ENCODE measurements at regions not wholly inside any gene's neighbourhood (a gene's known extent, or its start where the extent isn't known, plus 50 kb on each side); places are given as distances from the start of the nearest gene placed in this dataset.

GRCh38 chr18:25819746-25820363 is 270.6 kb downstream of the SS18 start:
- Mint-ChIP-seq H3K36me3 (ENCODE audit: low read depth) (no peaks in the 10 kb centered on the region), H3K9me3 (no peaks in the 10 kb centered on the region), H3K4me1 (ENCODE audit: low read depth) (peaks cover 5% of the 10 kb centered on the region), H3K4me3 (ENCODE audit: low read depth) (no peak overlapping the region), H3K27ac (no peak overlapping the region), H3K27me3 (ENCODE audit: low read depth) (no peaks in the 10 kb centered on the region)
- no peak for DNase-seq (ENCODE audit: low spot score)
- intact Hi-C loops (cut with micrococcal nuclease), result no loop called here

- H3K36me3 Mint-ChIP-seq (ENCODE audit: low read depth), result no peaks in the 10 kb centered on the region
- H3K4me1 Mint-ChIP-seq (ENCODE audit: low read depth), result peaks cover 5% of the 10 kb centered on the region
- no peaks in the 10 kb centered on the region for H3K9me3 Mint-ChIP-seq
- no peak overlapping the region for H3K27ac Mint-ChIP-seq
- H3K27me3 Mint-ChIP-seq (ENCODE audit: low read depth), result no peaks in the 10 kb centered on the region
- DNase-seq (ENCODE audit: low spot score), result no peak
- no peak overlapping the region for H3K4me3 Mint-ChIP-seq (ENCODE audit: low read depth)
- intact Hi-C loops (cut with micrococcal nuclease), result no loop called here
Measured at GRCh38 chr18:25818505-25818904, 271.9 kb downstream of the SS18 start.

- Mint-ChIP-seq H3K36me3 (ENCODE audit: low read depth) (no peaks in the 10 kb centered on the region), H3K4me3 (ENCODE audit: low read depth) (no peak overlapping the region), H3K27me3 (ENCODE audit: low read depth) (no peaks in the 10 kb centered on the region), H3K27ac (no peak overlapping the region), H3K4me1 (ENCODE audit: low read depth) (peaks cover 5% of the 10 kb centered on the region), H3K9me3 (no peaks in the 10 kb centered on the region)
- DNase-seq (ENCODE audit: low spot score), result no peak
- intact Hi-C loops (cut with micrococcal nuclease), result no loop called here
Measured at GRCh38 chr18:25817546-25818237, 272.7 kb downstream of the SS18 start.

GRCh38 chr18:25815659-25816058 is 274.8 kb downstream of the SS18 start:
- no peaks in the 10 kb centered on the region for H3K36me3 Mint-ChIP-seq (ENCODE audit: low read depth)
- no peaks in the 10 kb centered on the region for H3K9me3 Mint-ChIP-seq
- no peak for DNase-seq (ENCODE audit: low spot score)
- no peak overlapping the region for H3K27ac Mint-ChIP-seq
- peaks cover 5% of the 10 kb centered on the region for H3K4me1 Mint-ChIP-seq (ENCODE audit: low read depth)
- no peaks in the 10 kb centered on the region for H3K27me3 Mint-ChIP-seq (ENCODE audit: low read depth)
- H3K4me3 Mint-ChIP-seq (ENCODE audit: low read depth), result no peak overlapping the region
- intact Hi-C loops (cut with micrococcal nuclease), result no loop called here

GRCh38 chr18:25814841-25815458 is 275.5 kb downstream of the SS18 start:
- H3K9me3 Mint-ChIP-seq, result no peaks in the 10 kb centered on the region
- H3K4me3 Mint-ChIP-seq (ENCODE audit: low read depth), result no peak overlapping the region
- no peaks in the 10 kb centered on the region for H3K36me3 Mint-ChIP-seq (ENCODE audit: low read depth)
- peaks cover 5% of the 10 kb centered on the region for H3K4me1 Mint-ChIP-seq (ENCODE audit: low read depth)
- no peak overlapping the region for H3K27ac Mint-ChIP-seq
- intact Hi-C loops (cut with micrococcal nuclease), result no loop called here
- no peak for DNase-seq (ENCODE audit: low spot score)
- no peaks in the 10 kb centered on the region for H3K27me3 Mint-ChIP-seq (ENCODE audit: low read depth)

- H3K4me3 Mint-ChIP-seq (ENCODE audit: low read depth), result no peak overlapping the region
- no peaks in the 10 kb centered on the region for H3K27me3 Mint-ChIP-seq (ENCODE audit: low read depth)
- peaks cover 5% of the 10 kb centered on the region for H3K4me1 Mint-ChIP-seq (ENCODE audit: low read depth)
- no peaks in the 10 kb centered on the region for H3K9me3 Mint-ChIP-seq
- no peak overlapping the region for H3K27ac Mint-ChIP-seq
- DNase-seq (ENCODE audit: low spot score), result no peak
- H3K36me3 Mint-ChIP-seq (ENCODE audit: low read depth), result no peaks in the 10 kb centered on the region
- intact Hi-C loops (cut with micrococcal nuclease), result no loop called here
Measured at GRCh38 chr18:25813110-25813509, 277.3 kb downstream of the SS18 start.

- H3K4me3 Mint-ChIP-seq (ENCODE audit: low read depth), result no peak overlapping the region
- peaks cover 5% of the 10 kb centered on the region for H3K4me1 Mint-ChIP-seq (ENCODE audit: low read depth)
- intact Hi-C loops (cut with micrococcal nuclease), result no loop called here
- DNase-seq (ENCODE audit: low spot score), result no peak
- no peaks in the 10 kb centered on the region for H3K9me3 Mint-ChIP-seq
- H3K36me3 Mint-ChIP-seq (ENCODE audit: low read depth), result no peaks in the 10 kb centered on the region
- H3K27ac Mint-ChIP-seq, result no peak overlapping the region
- H3K27me3 Mint-ChIP-seq (ENCODE audit: low read depth), result no peaks in the 10 kb centered on the region
Measured at GRCh38 chr18:25810736-25811135, 279.7 kb downstream of the SS18 start.

GRCh38 chr18:25805939-25806338 is 284.5 kb downstream of the SS18 start:
- Mint-ChIP-seq H3K4me3 (ENCODE audit: low read depth) (no peak overlapping the region), H3K27me3 (ENCODE audit: low read depth) (no peaks in the 10 kb centered on the region), H3K9me3 (no peaks in the 10 kb centered on the region), H3K27ac (no peak overlapping the region), H3K36me3 (ENCODE audit: low read depth) (no peaks in the 10 kb centered on the region), H3K4me1 (ENCODE audit: low read depth) (no peaks in the 10 kb centered on the region)
- no peak for DNase-seq (ENCODE audit: low spot score)
- intact Hi-C loops (cut with micrococcal nuclease), result no loop called here

GRCh38 chr18:25805323-25805722 is 285.1 kb downstream of the SS18 start:
- no peaks in the 10 kb centered on the region for H3K36me3 Mint-ChIP-seq (ENCODE audit: low read depth)

GRCh38 chr18:25799231-25799630 is 291.2 kb downstream of the SS18 start:
- no peak for DNase-seq (ENCODE audit: low spot score)
- H3K4me1 Mint-ChIP-seq (ENCODE audit: low read depth), result no peaks in the 10 kb centered on the region
- H3K27me3 Mint-ChIP-seq (ENCODE audit: low read depth), result no peaks in the 10 kb centered on the region
- no peaks in the 10 kb centered on the region for H3K36me3 Mint-ChIP-seq (ENCODE audit: low read depth)
- no peak overlapping the region for H3K4me3 Mint-ChIP-seq (ENCODE audit: low read depth)
- no peak overlapping the region for H3K27ac Mint-ChIP-seq
- intact Hi-C loops (cut with micrococcal nuclease), result no loop called here
- peaks cover 3% of the 10 kb centered on the region for H3K9me3 Mint-ChIP-seq

More at GRCh38 chr18:25805323-25805722, 285.1 kb downstream of the SS18 start:
- H3K27ac Mint-ChIP-seq, result no peak overlapping the region
- H3K27me3 Mint-ChIP-seq (ENCODE audit: low read depth), result no peaks in the 10 kb centered on the region
- H3K9me3 Mint-ChIP-seq, result peaks cover 3% of the 10 kb centered on the region
- no peak overlapping the region for H3K4me3 Mint-ChIP-seq (ENCODE audit: low read depth)
- H3K4me1 Mint-ChIP-seq (ENCODE audit: low read depth), result no peaks in the 10 kb centered on the region
- DNase-seq (ENCODE audit: low spot score), result no peak
- intact Hi-C loops (cut with micrococcal nuclease), result no loop called here

- Mint-ChIP-seq H3K27ac (no peak overlapping the region), H3K27me3 (ENCODE audit: low read depth) (no peaks in the 10 kb centered on the region), H3K4me3 (ENCODE audit: low read depth) (no peak overlapping the region), H3K4me1 (ENCODE audit: low read depth) (no peaks in the 10 kb centered on the region), H3K9me3 (peaks cover 3% of the 10 kb centered on the region), H3K36me3 (ENCODE audit: low read depth) (no peaks in the 10 kb centered on the region)
- no peak for DNase-seq (ENCODE audit: low spot score)
- intact Hi-C loops (cut with micrococcal nuclease), result no loop called here
Measured at GRCh38 chr18:25798046-25798445, 292.4 kb downstream of the SS18 start.

GRCh38 chr18:25795213-25795612 is 295.2 kb downstream of the SS18 start:
- H3K4me3 Mint-ChIP-seq (ENCODE audit: low read depth), result no peak overlapping the region
- no peaks in the 10 kb centered on the region for H3K9me3 Mint-ChIP-seq
- H3K27me3 Mint-ChIP-seq (ENCODE audit: low read depth), result no peaks in the 10 kb centered on the region
- H3K4me1 Mint-ChIP-seq (ENCODE audit: low read depth), result no peaks in the 10 kb centered on the region
- H3K36me3 Mint-ChIP-seq (ENCODE audit: low read depth), result no peaks in the 10 kb centered on the region
- no peak for DNase-seq (ENCODE audit: low spot score)
- H3K27ac Mint-ChIP-seq, result no peak overlapping the region
- intact Hi-C loops (cut with micrococcal nuclease), result no loop called here

GRCh38 chr18:25787276-25787675 is 303.1 kb downstream of the SS18 start:
- intact Hi-C loops (cut with micrococcal nuclease), result no loop called here
- no peaks in the 10 kb centered on the region for H3K9me3 Mint-ChIP-seq
- DNase-seq (ENCODE audit: low spot score), result no peak

More at GRCh38 chr18:25787276-25787675, 303.1 kb downstream of the SS18 start:
- H3K4me3 Mint-ChIP-seq (ENCODE audit: low read depth), result no peak overlapping the region
- H3K36me3 Mint-ChIP-seq (ENCODE audit: low read depth), result no peaks in the 10 kb centered on the region
- no peak overlapping the region for H3K27ac Mint-ChIP-seq
- no peaks in the 10 kb centered on the region for H3K4me1 Mint-ChIP-seq (ENCODE audit: low read depth)
- H3K27me3 Mint-ChIP-seq (ENCODE audit: low read depth), result no peaks in the 10 kb centered on the region

Measured in activated T-helper 2 cell treated with anti-CD3 and anti-CD28 coated beads, Interferon-gamma antibody, Interleukin-2, Interleukin-4, amounts not matched to agents 10 μg/mL and 5 μg/mL and 100 μg/mL, durations not matched to agents 14 hours and 24 hours and 36 hours (primary cell).